CD1c-positive myeloid dendritic cell (primary cell): ENCODE measurements at regions not wholly inside any gene's neighbourhood (a gene's known extent, or its start where the extent isn't known, plus 50 kb on each side); places are given as distances from the start of the nearest gene placed in this dataset.

ENCODE experiments used
- DNase-seq: peaks from one replicate; pipeline ENCODE4 v3.0.0-alpha.2; 2016; ENCODE audit errors: extremely low spot score

GRCh38 chr9:79201636-79202035 is 370.1 kb upstream of the TLE4 start:
- DNase-seq = no peak

- no peak for DNase-seq
These were observed 362.9 kb upstream of the TLE4 start for GRCh38 chr9:79208791-79209396.

GRCh38 chr9:79210541-79211243 is 361.1 kb upstream of the TLE4 start:
- no peak for DNase-seq

GRCh38 chr9:79213417-79214125 is 358.2 kb upstream of the TLE4 start:
- no peak for DNase-seq

- DNase-seq = peak; percentile 13
These were observed 355.9 kb upstream of the TLE4 start for GRCh38 chr9:79215821-79216220.

- no peak for DNase-seq
These were observed 351.5 kb upstream of the TLE4 start for GRCh38 chr9:79220251-79220650.

- no peak for DNase-seq
These were observed 351.1 kb upstream of the TLE4 start for GRCh38 chr9:79220666-79221065.

GRCh38 chr9:79221084-79221483 is 350.7 kb upstream of the TLE4 start:
- no peak for DNase-seq

- no peak for DNase-seq
These were observed 349.3 kb upstream of the TLE4 start for GRCh38 chr9:79222483-79222882.

GRCh38 chr9:79224672-79225433 is 346.9 kb upstream of the TLE4 start:
- DNase-seq = no peak

- peak; percentile 11 for DNase-seq
These were observed 338.2 kb upstream of the TLE4 start for GRCh38 chr9:79233542-79233941.

GRCh38 chr9:79236466-79236865 is 335.3 kb upstream of the TLE4 start:
- DNase-seq = no peak

GRCh38 chr9:79237861-79238260 is 333.9 kb upstream of the TLE4 start:
- no peak for DNase-seq

GRCh38 chr9:79240774-79241173 is 331.0 kb upstream of the TLE4 start:
- no peak for DNase-seq

GRCh38 chr9:79242489-79242888 is 329.3 kb upstream of the TLE4 start:
- no peak for DNase-seq

GRCh38 chr9:79246170-79246569 is 325.6 kb upstream of the TLE4 start:
- DNase-seq = no peak

GRCh38 chr9:79247021-79247420 is 324.7 kb upstream of the TLE4 start:
- DNase-seq = no peak

- DNase-seq = no peak
These were observed 321.0 kb upstream of the TLE4 start for GRCh38 chr9:79250806-79251205.

- DNase-seq = peak; percentile 15
These were observed 316.7 kb upstream of the TLE4 start for GRCh38 chr9:79254900-79255650.

- DNase-seq = no peak
These were observed 316.0 kb upstream of the TLE4 start for GRCh38 chr9:79255651-79256260.

- DNase-seq = no peak
These were observed 315.0 kb upstream of the TLE4 start for GRCh38 chr9:79256691-79257213.
